ENCODE measurements at regions not wholly inside any gene's neighbourhood (a gene's known extent, or its start where the extent isn't known, plus 50 kb on each side); places are given as distances from the start of the nearest gene placed in this dataset.
"Not testable (repeated sequence)": the region's sequence is repeated elsewhere in the genome, so short reads cannot be mapped to it uniquely, and the experiment has no call there.

GRCh38 chr18:11361862-11362261, 212.5 kb upstream of the PIEZO2 start:
- intact Hi-C loops (cut with micrococcal nuclease; ENCODE audit: unreplicated experiment); H2AFZ ChIP-seq (ENCODE audit: low read length); H3K4me2 ChIP-seq (ENCODE audit: low read depth, low read length); in situ Hi-C loops (cut with HindIII; ENCODE audit: extremely low pct_ligation_motif_present, low pct_unique_long_range_greater_than_20kb); H3K27me3 ChIP-seq (ENCODE audit: control insufficient read depth in 1 of 2, insufficient read depth in 2 of 2, low read length in 2 of 2); FAIRE-seq; DNase-seq (ENCODE audit: low spot score); H3K9me3 ChIP-seq (ENCODE audit: low read length); H3K36me3 ChIP-seq (replicated peaks in 1 of 2; ENCODE audit: control insufficient read depth in 1 of 2, insufficient read depth in 2 of 2, low read length in 2 of 2); H4K20me1 ChIP-seq (ENCODE audit: insufficient read depth, low read length); BruUV-seq (replicated peaks); POLR2A ChIA-PET; H3K4me3 ChIP-seq (replicated peaks in 1 of 3; ENCODE audit: insufficient read depth in 1 of 3, low read depth in 2 of 3, low read length in 3 of 3); H3K27ac ChIP-seq (ENCODE audit: extremely low read length, insufficient read depth, low read length); H3K9ac ChIP-seq (ENCODE audit: insufficient read depth, low read depth, low read length); ATAC-seq; H3K4me1 ChIP-seq (ENCODE audit: insufficient read depth, low read length); CTCF ChIA-PET (ENCODE audit: low intra/inter-chr PET ratio, low total read pairs); H3K79me2 ChIP-seq (ENCODE audit: insufficient read depth, low read length): not testable (repeated sequence)
- 39% methylated on average over 6 of the region's 6 CpGs for WGBS (ENCODE audit: low lambda C conversion rate)
- TF ChIP-seq NFE2L2 (IDR thresholded peaks at IDR 0.05; ENCODE audit: low read length) (peak; percentile 88), MAFK (conservative IDR thresholded peaks at IDR 0.05 in 1 of 2, IDR thresholded peaks at IDR 0.05 in 1 of 2; ENCODE audit: low read length in 2 of 2) (peak; percentile 39 to 56; a peak in 3 of 4 replicates), MAFF (IDR thresholded peaks at IDR 0.05; ENCODE audit: low read depth, low read length) (peak; percentile 43)

DNA sequence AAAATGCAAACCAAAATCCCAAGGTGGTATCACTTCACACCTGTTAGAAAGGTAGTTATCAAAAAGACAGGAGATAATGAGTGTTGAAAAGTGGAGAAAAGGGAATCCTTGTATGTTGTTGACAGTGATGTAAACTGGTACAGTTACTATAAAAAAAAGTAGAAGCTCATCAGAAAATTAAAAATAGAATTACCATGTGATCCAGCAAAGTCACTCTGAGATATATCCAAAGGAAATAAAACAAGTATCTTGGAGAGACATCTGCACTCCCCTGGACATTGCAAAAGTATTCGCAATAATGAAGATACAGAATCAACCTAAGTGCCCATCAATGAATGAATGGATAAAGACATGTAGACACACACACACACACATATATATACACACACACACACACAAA, 208.3 kb upstream of the PIEZO2 start:
- ATAC-seq (no peak), DNase-seq (ENCODE audit: low spot score) (no peak), FAIRE-seq (no peak)
- H3K36me3 ChIP-seq (replicated peaks in 1 of 2; ENCODE audit: control insufficient read depth in 1 of 2, insufficient read depth in 2 of 2, low read length in 2 of 2): no peaks in the 10 kb centered on the region
- H3K79me2 ChIP-seq (ENCODE audit: insufficient read depth, low read length): no peaks in the 10 kb centered on the region
- WGBS (ENCODE audit: low lambda C conversion rate): 56% methylated on average over 1 of the region's 1 CpG
- no peak overlapping the region for H3K4me2 ChIP-seq (ENCODE audit: low read depth, low read length)
- no peaks in the 10 kb centered on the region for H3K4me1 ChIP-seq (ENCODE audit: insufficient read depth, low read length)
- no peak overlapping the region for H3K27ac ChIP-seq (ENCODE audit: extremely low read length, insufficient read depth, low read length)
- H2AFZ ChIP-seq (ENCODE audit: low read length): no peak overlapping the region
- TF ChIP-seq ZHX2 (IDR thresholded peaks at IDR 0.05; ENCODE audit: low read depth) (no peak), ZHX2 (CRISPR knock-in tag; IDR thresholded peaks at IDR 0.05; ENCODE audit: borderline replicate concordance) (no peak)
- in situ Hi-C loops (cut with HindIII; ENCODE audit: extremely low pct_ligation_motif_present, low pct_unique_long_range_greater_than_20kb) (no loop called here), intact Hi-C loops (cut with micrococcal nuclease; ENCODE audit: unreplicated experiment) (no loop called here)
- no peaks in the 10 kb centered on the region for H4K20me1 ChIP-seq (ENCODE audit: insufficient read depth, low read length)
- ChIA-PET POLR2A (no interaction called here), CTCF (ENCODE audit: low intra/inter-chr PET ratio, low total read pairs) (no interaction called here)
- H3K9ac ChIP-seq (ENCODE audit: insufficient read depth, low read depth, low read length): no peak overlapping the region
- no peaks in the 10 kb centered on the region for H3K9me3 ChIP-seq (ENCODE audit: low read length)
- no peak overlapping the region for H3K4me3 ChIP-seq (replicated peaks in 1 of 3; ENCODE audit: insufficient read depth in 1 of 3, low read depth in 2 of 3, low read length in 3 of 3)
- no TSS peak for BruUV-seq (replicated peaks)
- no peaks in the 10 kb centered on the region for H3K27me3 ChIP-seq (ENCODE audit: control insufficient read depth in 1 of 2, insufficient read depth in 2 of 2, low read length in 2 of 2)

GRCh38 chr18:11344576-11344975, 195.2 kb upstream of the PIEZO2 start:
- CTCF ChIA-PET (ENCODE audit: low intra/inter-chr PET ratio, low total read pairs); BruUV-seq (replicated peaks); DNase-seq (ENCODE audit: low spot score): not testable (repeated sequence)

More at GRCh38 chr18:11344576-11344975, 195.2 kb upstream of the PIEZO2 start:
- intact Hi-C loops (cut with micrococcal nuclease; ENCODE audit: unreplicated experiment); H3K4me1 ChIP-seq (ENCODE audit: insufficient read depth, low read length); H3K27me3 ChIP-seq (ENCODE audit: control insufficient read depth in 1 of 2, insufficient read depth in 2 of 2, low read length in 2 of 2); in situ Hi-C loops (cut with HindIII; ENCODE audit: extremely low pct_ligation_motif_present, low pct_unique_long_range_greater_than_20kb); H3K36me3 ChIP-seq (replicated peaks in 1 of 2; ENCODE audit: control insufficient read depth in 1 of 2, insufficient read depth in 2 of 2, low read length in 2 of 2); H3K4me2 ChIP-seq (ENCODE audit: low read depth, low read length); ATAC-seq; H3K9me3 ChIP-seq (ENCODE audit: low read length); H2AFZ ChIP-seq (ENCODE audit: low read length); H4K20me1 ChIP-seq (ENCODE audit: insufficient read depth, low read length); H3K27ac ChIP-seq (ENCODE audit: extremely low read length, insufficient read depth, low read length); H3K4me3 ChIP-seq (replicated peaks in 1 of 3; ENCODE audit: insufficient read depth in 1 of 3, low read depth in 2 of 3, low read length in 3 of 3); FAIRE-seq; H3K79me2 ChIP-seq (ENCODE audit: insufficient read depth, low read length); H3K9ac ChIP-seq (ENCODE audit: insufficient read depth, low read depth, low read length); POLR2A ChIA-PET: not testable (repeated sequence)
- 72% methylated on average over 9 of the region's 18 CpGs for WGBS (ENCODE audit: low lambda C conversion rate)
